DOHH2 (cell line): ENCODE measurements at regions not wholly inside any gene's neighbourhood (a gene's known extent, or its start where the extent isn't known, plus 50 kb on each side); places are given as distances from the start of the nearest gene placed in this dataset.

Experiments used
- H3F3A ChIP-seq: fragments of 200-600 bp; sonication (generic), shearing (Covaris generic); 2 replicates; pipeline ENCODE4 v1.6.0; 2016; ENCODE audit warnings: antibody characterized with exemption, mild to moderate bottlenecking; ENCODE audit not compliant: control insufficient read depth, insufficient read depth
- H3K27ac ChIP-seq: fragments of 200-600 bp; sonication (generic); 2 replicates; pipeline ENCODE4 v1.5.1; 2014; ENCODE audit warnings: low read depth, mild to moderate bottlenecking, low read length, moderate library complexity
- H3K27me3 ChIP-seq: fragments of 200-600 bp; sonication (generic); 2 replicates; pipeline ENCODE4 v1.6.1; 2014; ENCODE audit warnings: mild to moderate bottlenecking, low read length, mixed read lengths; ENCODE audit not compliant: control insufficient read depth
- H3K36me3 ChIP-seq: fragments of 200-600 bp; sonication (generic); 2 replicates; pipeline ENCODE4 v1.6.1; 2014; ENCODE audit warnings: mild to moderate bottlenecking, low read length, moderate library complexity, mixed read lengths; ENCODE audit not compliant: control insufficient read depth
- H3K4me1 ChIP-seq: fragments of 200-600 bp; sonication (generic); 2 replicates; pipeline ENCODE4 v1.6.1; 2014; ENCODE audit warnings: mild to moderate bottlenecking, low read length, mixed read lengths; ENCODE audit not compliant: control insufficient read depth
- H3K4me2 ChIP-seq: fragments of 200-600 bp; sonication (generic); 2 replicates; pipeline ENCODE4 v1.6.0; 2014; ENCODE audit warnings: mild to moderate bottlenecking, low read length, moderate library complexity
- H3K4me3 ChIP-seq: fragments of 200-600 bp; sonication (generic); 2 replicates; pipeline ENCODE4 v1.5.1; 2014; ENCODE audit warnings: mild to moderate bottlenecking, low read length, mixed read lengths
- H3K79me2 ChIP-seq: fragments of 200-600 bp; sonication (generic); 2 replicates; pipeline ENCODE4 v1.6.1; 2014; ENCODE audit warnings: mild to moderate bottlenecking, low read length, mixed read lengths; ENCODE audit not compliant: control insufficient read depth
- H3K9me2 ChIP-seq: fragments of 200-600 bp; sonication (generic); replicated peaks from 2 replicates; pipeline ENCODE4 v1.6.1; 2014; ENCODE audit warnings: mild to moderate bottlenecking, low read length, mixed read lengths; ENCODE audit not compliant: control insufficient read depth
- H3K9me3 ChIP-seq: fragments of 200-600 bp; sonication (generic); 2 replicates; pipeline ENCODE4 v1.6.1; 2014; ENCODE audit warnings: antibody characterized with exemption, low read length, mixed read lengths; ENCODE audit not compliant: control insufficient read depth, insufficient read depth
- H4K20me1 ChIP-seq: fragments of 200-600 bp; sonication (generic); 2 replicates; pipeline ENCODE4 v1.6.0; 2014; ENCODE audit warnings: low read depth, mild to moderate bottlenecking, antibody characterized with exemption, low read length, moderate library complexity; ENCODE audit not compliant: control insufficient read depth, insufficient read depth
- CTCF ChIP-seq: fragments of 200-600 bp; sonication (generic); IDR thresholded peaks from one replicate; pipeline ENCODE4 v1.5.1; 2014; ENCODE audit warnings: antibody characterized with exemption, mild to moderate bottlenecking, low read depth, low read length; ENCODE audit not compliant: poor library complexity, severe bottlenecking
- EZH2phosphoT487 ChIP-seq: fragments of 200-600 bp; sonication (generic); IDR thresholded peaks from 2 replicates; pipeline ENCODE4 v1.6.1; 2017; ENCODE audit warnings: borderline replicate concordance, mild to moderate bottlenecking, antibody characterized with exemption, low read length, moderate library complexity, mixed read lengths

GRCh38 chr2:239816576-239817467 lies 208.3 kb downstream of the NDUFA10 start:
- no peaks in the 10 kb centered on the region for H3K79me2 ChIP-seq
- H3F3A ChIP-seq: no peaks in the 10 kb centered on the region
- TF ChIP-seq EZH2phosphoT487 (no peak), CTCF (no peak)
- no peaks in the 10 kb centered on the region for H4K20me1 ChIP-seq
- H3K9me2 ChIP-seq: no peaks in the 10 kb centered on the region
- no peak overlapping the region for H3K4me3 ChIP-seq
- H3K4me2 ChIP-seq: no peak overlapping the region
- no peak overlapping the region for H3K27ac ChIP-seq
- H3K9me3 ChIP-seq: no peaks in the 10 kb centered on the region
- H3K4me1 ChIP-seq: no peaks in the 10 kb centered on the region
- no peaks in the 10 kb centered on the region for H3K36me3 ChIP-seq
- H3K27me3 ChIP-seq: no peaks in the 10 kb centered on the region

GRCh38 chr2:239815671-239816070 lies 209.5 kb downstream of the NDUFA10 start:
- Histone ChIP-seq H3K4me2 (no peak overlapping the region), H3K9me3 (no peaks in the 10 kb centered on the region), H3K27me3 (no peaks in the 10 kb centered on the region)

GRCh38 chr2:239814861-239815601 lies 210.1 kb downstream of the NDUFA10 start:
- H3K4me2 ChIP-seq: no peak overlapping the region
- no peaks in the 10 kb centered on the region for H4K20me1 ChIP-seq
- no peaks in the 10 kb centered on the region for H3K4me1 ChIP-seq
- no peaks in the 10 kb centered on the region for H3F3A ChIP-seq
- no peak for TF ChIP-seq CTCF
- no peak overlapping the region for H3K27ac ChIP-seq
- H3K9me3 ChIP-seq: no peaks in the 10 kb centered on the region
- no peaks in the 10 kb centered on the region for H3K9me2 ChIP-seq
- H3K4me3 ChIP-seq: no peak overlapping the region
- no peaks in the 10 kb centered on the region for H3K27me3 ChIP-seq
- no peaks in the 10 kb centered on the region for H3K79me2 ChIP-seq
- no peaks in the 10 kb centered on the region for H3K36me3 ChIP-seq

More at GRCh38 chr2:239815671-239816070, 209.5 kb downstream of the NDUFA10 start:
- H3K4me1 ChIP-seq: no peaks in the 10 kb centered on the region
- no peak for TF ChIP-seq EZH2phosphoT487
- TF ChIP-seq CTCF: no peak
- no peaks in the 10 kb centered on the region for H3K36me3 ChIP-seq
- no peak overlapping the region for H3K4me3 ChIP-seq
- H3F3A ChIP-seq: no peaks in the 10 kb centered on the region
- no peak overlapping the region for H3K27ac ChIP-seq
- no peaks in the 10 kb centered on the region for H3K79me2 ChIP-seq
- H3K9me2 ChIP-seq: no peaks in the 10 kb centered on the region
- no peaks in the 10 kb centered on the region for H4K20me1 ChIP-seq
